B cell (primary cell): ENCODE measurements at regions not wholly inside any gene's neighbourhood (a gene's known extent, or its start where the extent isn't known, plus 50 kb on each side); places are given as distances from the start of the nearest gene placed in this dataset.

ENCODE experiments used
- ATAC-seq: fragments of 200-7000 bp; cut with Tn5 transposase; one replicate; pipeline ENCODE4 v1.10.0; 2021; ENCODE audit warnings: low read depth, mild to moderate bottlenecking, moderate number of reproducible peaks, moderate library complexity
- CTCF ChIA-PET: fragments of 350-600 bp; sonication (Branson Sonifier 250); formaldehyde crosslinking; loops from one replicate; lab custom pipeline; 2021; ENCODE audit warnings: antibody characterized with exemption, inconsistent platforms; lab: Charles Lee
- POLR2A ChIA-PET: fragments of 350-600 bp; sonication (Branson Sonifier 250); formaldehyde crosslinking; loops from one replicate; lab custom pipeline; 2021; ENCODE audit warnings: antibody characterized with exemption; lab: Charles Lee
- DNase-seq: peaks from one replicate; pipeline ENCODE4 v3.0.0; 2013
- H2AFZ ChIP-seq: 2 replicates; pipeline ENCODE4 v1.6.1; 2012; ENCODE audit warnings: mild to moderate bottlenecking, low read depth, low read length; ENCODE audit not compliant: insufficient read depth, poor library complexity, severe bottlenecking
- H3K27ac ChIP-seq, 2 donors: 1 replicate in 1 of 2; 2 replicates in 1 of 2; pipeline ENCODE4 v1.5.1; 2012 to 2013; ENCODE audit warnings: low read length in 2 of 2, mild to moderate bottlenecking in 2 of 2, moderate library complexity in 1 of 2
- H3K27me3 ChIP-seq, 4 experiments: fragments of 200-600 bp in 1 of 4; sonication (generic) in 1 of 4; replicated peaks in 1 of 4; 1 replicate in 2 of 4; 2 replicates in 2 of 4; pipeline versions ENCODE4 v1.6.1 to v1.7.0; 2013 to 2016; ENCODE audit warnings: low read length in 3 of 4, mild to moderate bottlenecking in 2 of 4, mixed read lengths in 1 of 4, moderate library complexity in 1 of 4; ENCODE audit not compliant: insufficient read depth in 4 of 4, control insufficient read depth in 3 of 4; ENCODE audit errors: control extremely low read depth in 1 of 4
- H3K36me3 ChIP-seq, 2 experiments: replicated peaks in 1 of 2; 1 replicate in 1 of 2; 2 replicates in 1 of 2; pipeline versions ENCODE4 v1.6.1 to v1.7.1; 2013; ENCODE audit warnings: low read length in 1 of 2; ENCODE audit not compliant: insufficient read depth in 2 of 2, control insufficient read depth in 1 of 2; ENCODE audit errors: control extremely low read depth in 1 of 2, extremely low read depth in 1 of 2
- H3K4me1 ChIP-seq, 2 donors: fragments of 200-600 bp in 1 of 2; sonication (generic) in 1 of 2; 1 replicate in 1 of 2; 2 replicates in 1 of 2; pipeline versions ENCODE4 v1.5.1 to v1.6.1; 2013 to 2017; ENCODE audit warnings: low read length in 2 of 2; ENCODE audit not compliant: control insufficient read depth in 2 of 2, insufficient read depth in 2 of 2
- H3K4me2 ChIP-seq: replicated peaks from 2 replicates; pipeline ENCODE3; 2012; ENCODE audit warnings: mild to moderate bottlenecking, low read depth, low read length; ENCODE audit not compliant: poor library complexity, severe bottlenecking
- H3K4me3 ChIP-seq, 5 experiments: fragments of 200-600 bp in 1 of 5; sonication (generic) in 1 of 5; 1 replicate in 3 of 5; 2 replicates in 2 of 5; pipeline versions ENCODE4 v1.5.1 to v1.7.0; 2011 to 2016; ENCODE audit warnings: low read length in 4 of 5, mild to moderate bottlenecking in 4 of 5, low read depth in 2 of 5, control low read depth in 1 of 5, moderate library complexity in 1 of 5; ENCODE audit not compliant: insufficient read depth in 1 of 5; ENCODE audit errors: control extremely low read depth in 1 of 5, extremely low read depth in 1 of 5
- H3K79me2 ChIP-seq: fragments of 200-600 bp; sonication (generic); one replicate; pipeline ENCODE4 v1.6.0; 2016; ENCODE audit warnings: low read length; ENCODE audit not compliant: control insufficient read depth, insufficient read depth
- H3K9ac ChIP-seq: fragments of 200-600 bp; sonication (generic); 2 replicates; pipeline ENCODE4 v1.6.1; 2017; ENCODE audit warnings: mild to moderate bottlenecking, low read length, moderate library complexity
- H3K9me3 ChIP-seq, 3 donors: one replicate each; pipeline versions ENCODE4 v1.6.1 to v1.7.1; 2013; ENCODE audit warnings: low read length in 2 of 3; ENCODE audit not compliant: control insufficient read depth in 2 of 3, insufficient read depth in 1 of 3; ENCODE audit errors: control extremely low read depth in 1 of 3
- H4K20me1 ChIP-seq: 2 replicates; pipeline ENCODE4 v1.6.0; 2012; ENCODE audit warnings: mild to moderate bottlenecking, low read length; ENCODE audit not compliant: insufficient read depth, control insufficient read depth, poor library complexity, severe bottlenecking
- H3K27ac Mint-ChIP-seq: one replicate; pipeline ENCODE4 v1.8.0; 2021; ENCODE audit warnings: mixed read lengths
- H3K27me3 Mint-ChIP-seq: one replicate; pipeline ENCODE4 v1.8.0; 2021; ENCODE audit warnings: mixed read lengths
- H3K4me1 Mint-ChIP-seq: one replicate; pipeline ENCODE4 v1.8.0; 2021; ENCODE audit warnings: mixed read lengths
- H3K4me3 Mint-ChIP-seq: one replicate; pipeline ENCODE4 v1.8.0; 2021; ENCODE audit warnings: mixed read lengths
- H3K9me3 Mint-ChIP-seq: one replicate; pipeline ENCODE4 v1.8.0; 2022; ENCODE audit warnings: mixed read lengths; ENCODE audit not compliant: insufficient read depth
- CTCF ChIP-seq: fragments of 200-600 bp; IDR thresholded peaks from one replicate; pipeline ENCODE4 v1.8.0; 2022; ENCODE audit warnings: antibody characterized with exemption, mild to moderate bottlenecking
- EZH2 ChIP-seq: IDR thresholded peaks from 2 replicates; pipeline ENCODE4 v1.6.1; 2012; ENCODE audit warnings: borderline replicate concordance, low read depth, mild to moderate bottlenecking, moderate library complexity, low read length; ENCODE audit not compliant: insufficient read depth, poor library complexity, severe bottlenecking
- WGBS: methylation state at CpG from one replicate; pipeline ENCODE4 v1.1.5; 2013; ENCODE audit warnings: missing lambda C conversion rate; ENCODE audit not compliant: insufficient coverage; 5-methylcytosine and 5-hydroxymethylcytosine counted together
- intact Hi-C: fragments of 100-400 bp; cut with micrococcal nuclease; formaldehyde crosslinking; loops from one replicate; pipeline ENCODE4 v1.10.0; 2022

DNA sequence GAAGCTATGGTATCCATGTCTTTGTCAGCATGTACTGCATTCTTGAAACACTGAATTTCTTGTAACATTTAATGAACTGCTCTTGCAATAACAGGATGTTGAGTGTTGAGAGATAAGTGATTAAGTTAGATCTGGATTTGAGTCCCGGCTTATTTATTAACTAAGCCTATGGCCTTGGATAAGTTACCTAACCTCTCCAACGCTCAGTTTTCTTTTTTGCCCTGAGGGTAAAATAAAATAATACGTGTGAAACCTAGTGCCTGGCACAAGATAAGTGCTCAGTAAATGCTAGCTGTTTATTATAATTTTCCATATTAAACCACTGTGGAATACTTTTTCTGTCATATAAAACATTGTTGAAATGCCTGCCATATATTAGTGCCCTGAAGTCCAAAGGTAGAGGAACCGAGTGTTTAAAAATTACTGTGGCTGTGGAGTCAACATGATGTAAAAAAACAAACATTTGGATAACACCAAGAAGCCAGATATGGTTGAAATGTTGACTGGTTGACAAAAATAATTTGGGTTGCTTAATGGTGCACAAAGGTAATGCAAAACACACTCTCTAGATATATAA lies 58.6 kb upstream of the ALB start:
- Histone ChIP-seq H3K4me3 (no peak overlapping the region), H3K79me2 (no peaks in the 10 kb centered on the region), H3K4me2 (no peak overlapping the region), H4K20me1 (no peaks in the 10 kb centered on the region), H3K9me3 (no peaks in the 10 kb centered on the region), H3K9ac (no peak overlapping the region), H3K27me3 (no peaks in the 10 kb centered on the region), H3K4me1 (no peaks in the 10 kb centered on the region), H3K36me3 (no peaks in the 10 kb centered on the region), H2AFZ (no peak overlapping the region), H3K27ac (no peak overlapping the region)
- ChIA-PET POLR2A (no interaction called here), CTCF (interaction anchor here (1.6 kb wide), 1 partner anchor 8 kb away, joined by 6 read pairs; no protein-coding TSS in a partner anchor)
- Mint-ChIP-seq H3K9me3 (no peaks in the 10 kb centered on the region), H3K4me3 (no peak overlapping the region), H3K27ac (no peak overlapping the region), H3K4me1 (no peaks in the 10 kb centered on the region), H3K27me3 (peaks cover 13% of the 10 kb centered on the region)
- no peak for TF ChIP-seq EZH2
- TF ChIP-seq CTCF: no peak
- no peak for DNase-seq
- WGBS: no CpG with 5 or more reads among the region's 4 CpGs
- intact Hi-C loops: no loop called here
- ATAC-seq: no peak

- Mint-ChIP-seq H3K27ac (no peak overlapping the region), H3K9me3 (no peaks in the 10 kb centered on the region), H3K4me1 (no peaks in the 10 kb centered on the region), H3K4me3 (no peak overlapping the region), H3K27me3 (peaks cover 12% of the 10 kb centered on the region)
- H3K79me2 ChIP-seq: no peaks in the 10 kb centered on the region
- no peaks in the 10 kb centered on the region for H3K9me3 ChIP-seq
- WGBS: no CpG with 5 or more reads among the region's 1 CpG
- TF ChIP-seq EZH2: no peak
- TF ChIP-seq CTCF: no peak
- H3K27ac ChIP-seq: no peak overlapping the region
- H4K20me1 ChIP-seq: no peaks in the 10 kb centered on the region
- DNase-seq: no peak
- intact Hi-C loops: no loop called here
- ATAC-seq: no peak
- H3K4me2 ChIP-seq: no peak overlapping the region
- POLR2A ChIA-PET: no interaction called here
- no peaks in the 10 kb centered on the region for H3K36me3 ChIP-seq
- H2AFZ ChIP-seq: no peak overlapping the region
- CTCF ChIA-PET: interaction anchor here (1.6 kb wide), 1 partner anchor 10 kb away, joined by 6 read pairs; no protein-coding TSS in a partner anchor
- no peak overlapping the region for H3K9ac ChIP-seq
- H3K27me3 ChIP-seq: no peaks in the 10 kb centered on the region
- no peak overlapping the region for H3K4me3 ChIP-seq
- H3K4me1 ChIP-seq: no peaks in the 10 kb centered on the region
Observed at GRCh38 chr4:73344106-73344505, 60.0 kb upstream of the ALB start.
